CD4-positive, alpha-beta T cell (primary cell): ENCODE measurements at regions not wholly inside any gene's neighbourhood (a gene's known extent, or its start where the extent isn't known, plus 50 kb on each side); places are given as distances from the start of the nearest gene placed in this dataset.

Source experiments
- ATAC-seq: fragments of 200-7000 bp; cut with Tn5 transposase; one replicate; pipeline ENCODE4 v1.10.0; 2022; ENCODE audit warnings: mild to moderate bottlenecking; ENCODE audit not compliant: poor library complexity
- CTCF ChIA-PET: fragments of 350-600 bp; sonication (Branson Sonifier 250); formaldehyde crosslinking; loops from one replicate; lab custom pipeline; 2021; ENCODE audit warnings: antibody characterized with exemption, inconsistent platforms; lab: Charles Lee
- POLR2A ChIA-PET: fragments of 350-600 bp; sonication (Branson Sonifier 250); formaldehyde crosslinking; loops from one replicate; lab custom pipeline; 2021; ENCODE audit warnings: antibody characterized with exemption, inconsistent platforms; lab: Charles Lee
- DNase-seq, 14 experiments: peaks; one replicate each; pipeline ENCODE4 v3.0.0-alpha.2; 2013 to 2020; ENCODE audit warnings: mixed read lengths in 2 of 14
- H3K27ac ChIP-seq, 2 donors: one replicate each; pipeline versions ENCODE4 v1.5.1 to v1.7.0; 2013; ENCODE audit warnings: low read length in 2 of 2, low read depth in 1 of 2, mild to moderate bottlenecking in 1 of 2
- H3K27me3 ChIP-seq, 2 experiments: 1 replicate in 1 of 2; 2 replicates in 1 of 2; pipeline versions ENCODE4 v1.6.1 to v1.7.0; 2013; ENCODE audit warnings: low read length in 2 of 2, control low read depth in 1 of 2, mild to moderate bottlenecking in 1 of 2, moderate library complexity in 1 of 2; ENCODE audit not compliant: insufficient read depth in 2 of 2, control insufficient read depth in 1 of 2
- H3K36me3 ChIP-seq: one replicate; pipeline ENCODE4 v1.6.1; 2013; ENCODE audit warnings: low read length, control low read depth; ENCODE audit not compliant: insufficient read depth
- H3K4me1 ChIP-seq: one replicate; pipeline ENCODE4 v1.6.1; 2013; ENCODE audit warnings: low read length, control low read depth; ENCODE audit not compliant: insufficient read depth
- H3K4me3 ChIP-seq: one replicate; pipeline ENCODE4 v1.5.1; 2013; ENCODE audit warnings: mild to moderate bottlenecking, low read length, moderate library complexity
- H3K9me3 ChIP-seq, 2 experiments: 1 replicate in 1 of 2; 2 replicates in 1 of 2; pipeline versions ENCODE4 v1.6.1 to v1.7.0; 2013; ENCODE audit warnings: low read length in 2 of 2, mild to moderate bottlenecking in 2 of 2, control low read depth in 1 of 2, moderate library complexity in 1 of 2; ENCODE audit not compliant: control insufficient read depth in 1 of 2, insufficient read depth in 1 of 2
- H3K27ac Mint-ChIP-seq: one replicate; pipeline ENCODE4 v1.8.0; 2020; ENCODE audit warnings: mixed read lengths
- H3K27me3 Mint-ChIP-seq: one replicate; pipeline ENCODE4 v1.8.0; 2021; ENCODE audit warnings: mixed read lengths
- H3K36me3 Mint-ChIP-seq: one replicate; pipeline ENCODE4 v1.8.0; 2021; ENCODE audit warnings: low read depth, mixed read lengths
- H3K4me1 Mint-ChIP-seq: one replicate; pipeline ENCODE4 v1.8.0; 2021; ENCODE audit warnings: low read depth, mixed read lengths
- H3K4me3 Mint-ChIP-seq: one replicate; pipeline ENCODE4 v1.8.0; 2020; ENCODE audit warnings: mild to moderate bottlenecking, mixed read lengths
- H3K9me3 Mint-ChIP-seq: one replicate; pipeline ENCODE4 v1.8.0; 2020; ENCODE audit warnings: mixed read lengths
- CTCF ChIP-seq: fragments of 200-600 bp; IDR thresholded peaks from one replicate; pipeline ENCODE4 v1.8.0; 2022; ENCODE audit warnings: antibody characterized with exemption, mild to moderate bottlenecking
- intact Hi-C, 2 experiments: fragments of 100-400 bp; cut with DNase I in 1 of 2; cut with micrococcal nuclease in 1 of 2; formaldehyde crosslinking; loops; one replicate each; pipeline versions ENCODE4 v1.15.1 to v1.9.0; 2023 to 2025; cut with DNase I, micrococcal nuclease

- no peak for TF ChIP-seq CTCF
- no peaks in the 10 kb centered on the region for H3K4me1 Mint-ChIP-seq
- no peaks in the 10 kb centered on the region for H3K36me3 Mint-ChIP-seq
- ATAC-seq: no peak
- no peak overlapping the region for H3K4me3 ChIP-seq
- POLR2A ChIA-PET: no interaction called here
- peak in 1 of 14 experiments; percentile 9 for DNase-seq
- H3K9me3 Mint-ChIP-seq: no peaks in the 10 kb centered on the region
- CTCF ChIA-PET: no interaction called here
- intact Hi-C loops: no loop called here
- H3K4me3 Mint-ChIP-seq: no peak overlapping the region
- H3K9me3 ChIP-seq: no peaks in the 10 kb centered on the region
- H3K27ac ChIP-seq: no peak overlapping the region
- peaks cover 10% of the 10 kb centered on the region for H3K27me3 Mint-ChIP-seq
- H3K36me3 ChIP-seq: no peaks in the 10 kb centered on the region
- H3K27ac Mint-ChIP-seq: no peak overlapping the region
- H3K4me1 ChIP-seq: no peaks in the 10 kb centered on the region
- no peaks in the 10 kb centered on the region for H3K27me3 ChIP-seq
Observed at GRCh38 chr4:26034849-26035248, 120.8 kb downstream of the SMIM20 start.

GRCh38 chr4:26035921-26036320 is 121.9 kb downstream of the SMIM20 start:
- Histone ChIP-seq H3K27ac (no peak overlapping the region), H3K4me3 (no peak overlapping the region), H3K36me3 (no peaks in the 10 kb centered on the region), H3K4me1 (no peaks in the 10 kb centered on the region), H3K27me3 (no peaks in the 10 kb centered on the region), H3K9me3 (no peaks in the 10 kb centered on the region)
- no peaks in the 10 kb centered on the region for H3K36me3 Mint-ChIP-seq
- CTCF ChIA-PET: no interaction called here
- ATAC-seq: no peak
- peaks cover 1% of the 10 kb centered on the region for H3K27me3 Mint-ChIP-seq
- no peak overlapping the region for H3K27ac Mint-ChIP-seq
- no peaks in the 10 kb centered on the region for H3K4me1 Mint-ChIP-seq
- intact Hi-C loops: no loop called here
- POLR2A ChIA-PET: no interaction called here
- DNase-seq: no peak
- H3K9me3 Mint-ChIP-seq: no peaks in the 10 kb centered on the region
- H3K4me3 Mint-ChIP-seq: no peak overlapping the region
- TF ChIP-seq CTCF: no peak

- H3K4me3 Mint-ChIP-seq: no peak overlapping the region
- Histone ChIP-seq H3K4me3 (no peak overlapping the region), H3K9me3 (no peaks in the 10 kb centered on the region), H3K36me3 (no peaks in the 10 kb centered on the region), H3K4me1 (no peaks in the 10 kb centered on the region), H3K27ac (no peak overlapping the region), H3K27me3 (no peaks in the 10 kb centered on the region)
- DNase-seq (no peak), ATAC-seq (no peak)
- peaks cover 10% of the 10 kb centered on the region for H3K27me3 Mint-ChIP-seq
- CTCF ChIA-PET: no interaction called here
- no peak for TF ChIP-seq CTCF
- no peaks in the 10 kb centered on the region for H3K36me3 Mint-ChIP-seq
- H3K27ac Mint-ChIP-seq: no peak overlapping the region
- intact Hi-C loops: no loop called here
- no peaks in the 10 kb centered on the region for H3K9me3 Mint-ChIP-seq
- H3K4me1 Mint-ChIP-seq: no peaks in the 10 kb centered on the region
- POLR2A ChIA-PET: no interaction called here
Observed at GRCh38 chr4:26039639-26040359, 125.8 kb downstream of the SMIM20 start.
